ENCODE measurements at regions not wholly inside any gene's neighbourhood (a gene's known extent, or its start where the extent isn't known, plus 50 kb on each side); places are given as distances from the start of the nearest gene placed in this dataset.

- no peak for DNase-seq (ENCODE audit: extremely low spot score)
- TF ChIP-seq FOXA1 (IDR thresholded peaks at IDR 0.05), result no peak
- no peak for TF ChIP-seq NFRKB (IDR thresholded peaks at IDR 0.05)
- TF ChIP-seq ARNT (IDR thresholded peaks at IDR 0.05), result no peak
- no peak for TF ChIP-seq ELF4 (IDR thresholded peaks at IDR 0.05)
- TF ChIP-seq TARDBP (IDR thresholded peaks at IDR 0.05), result no peak
- no peak for TF ChIP-seq CTBP1 (IDR thresholded peaks at IDR 0.05; ENCODE audit: borderline replicate concordance)
- TF ChIP-seq HDGF (IDR thresholded peaks at IDR 0.05; ENCODE audit: borderline replicate concordance), result no peak
- no peak for TF ChIP-seq SP1 (IDR thresholded peaks at IDR 0.05)
- POLR2A ChIA-PET, result no interaction called here
- CTCF ChIA-PET, result no interaction called here
These were observed 297.6 kb upstream of the SP8 start for GRCh38 chr7:21084286-21084685.

GRCh38 chr7:21086688-21087087 lies 300.0 kb upstream of the SP8 start:
- TF ChIP-seq LEF1 (IDR thresholded peaks at IDR 0.05; ENCODE audit: borderline replicate concordance), result no peak
- no peak for TF ChIP-seq NFRKB (IDR thresholded peaks at IDR 0.05)
- TF ChIP-seq ELF4 (IDR thresholded peaks at IDR 0.05), result no peak
- no peak for TF ChIP-seq FOXK2 (IDR thresholded peaks at IDR 0.05)
- TF ChIP-seq SUZ12 (IDR thresholded peaks at IDR 0.05), result no peak
- TF ChIP-seq HDGF (IDR thresholded peaks at IDR 0.05; ENCODE audit: borderline replicate concordance), result no peak
- TF ChIP-seq SP1 (IDR thresholded peaks at IDR 0.05), result no peak
- no peak for TF ChIP-seq FOXM1 (IDR thresholded peaks at IDR 0.05; ENCODE audit: borderline replicate concordance)
- TF ChIP-seq ZNF384 (IDR thresholded peaks at IDR 0.05), result no peak

GRCh38 chr7:21089653-21090052 lies 303.0 kb upstream of the SP8 start:
- TF ChIP-seq L3MBTL2 (conservative IDR thresholded peaks at IDR 0.05), result no peak
- no peak for TF ChIP-seq FOXK2 (IDR thresholded peaks at IDR 0.05)
- no peak for TF ChIP-seq SUZ12 (IDR thresholded peaks at IDR 0.05)
- TF ChIP-seq TARDBP (IDR thresholded peaks at IDR 0.05), result no peak
- TF ChIP-seq HDGF (IDR thresholded peaks at IDR 0.05; ENCODE audit: borderline replicate concordance), result no peak
- no peak for TF ChIP-seq ARNT (IDR thresholded peaks at IDR 0.05)
- TF ChIP-seq FOXM1 (IDR thresholded peaks at IDR 0.05; ENCODE audit: borderline replicate concordance), result no peak
- TF ChIP-seq LEF1 (IDR thresholded peaks at IDR 0.05; ENCODE audit: borderline replicate concordance), result no peak
- TF ChIP-seq BHLHE40 (IDR thresholded peaks at IDR 0.05; ENCODE audit: borderline replicate concordance), result no peak
- no peak for TF ChIP-seq CTBP1 (IDR thresholded peaks at IDR 0.05; ENCODE audit: borderline replicate concordance)
- POLR2A ChIA-PET, result no interaction called here
- no peak for DNase-seq (ENCODE audit: extremely low spot score)
- CTCF ChIA-PET, result no interaction called here

More at GRCh38 chr7:21086688-21087087, 300.0 kb upstream of the SP8 start:
- ChIA-PET CTCF (no interaction called here), POLR2A (no interaction called here)
- DNase-seq (ENCODE audit: extremely low spot score), result no peak

GRCh38 chr7:21092766-21093702 lies 306.3 kb upstream of the SP8 start:
- DNase-seq (ENCODE audit: extremely low spot score), result no peak
- CTCF ChIA-PET, result no interaction called here
- POLR2A ChIA-PET, result no interaction called here

GRCh38 chr7:21094589-21094988 lies 307.9 kb upstream of the SP8 start:
- ChIA-PET POLR2A (no interaction called here), CTCF (no interaction called here)
- DNase-seq (ENCODE audit: extremely low spot score), result no peak
- TF ChIP-seq ZNF384 (IDR thresholded peaks at IDR 0.05), result no peak
- no peak for TF ChIP-seq HDGF (IDR thresholded peaks at IDR 0.05; ENCODE audit: borderline replicate concordance)
- TF ChIP-seq L3MBTL2 (conservative IDR thresholded peaks at IDR 0.05), result no peak

More at GRCh38 chr7:21092766-21093702, 306.3 kb upstream of the SP8 start:
- TF ChIP-seq FOXA1 (IDR thresholded peaks at IDR 0.05) (no peak), SP1 (IDR thresholded peaks at IDR 0.05) (no peak), CTBP1 (IDR thresholded peaks at IDR 0.05; ENCODE audit: borderline replicate concordance) (no peak), SUZ12 (IDR thresholded peaks at IDR 0.05) (no peak), PKNOX1 (IDR thresholded peaks at IDR 0.05) (no peak), HDGF (IDR thresholded peaks at IDR 0.05; ENCODE audit: borderline replicate concordance) (no peak), BHLHE40 (IDR thresholded peaks at IDR 0.05; ENCODE audit: borderline replicate concordance) (no peak), NFRKB (IDR thresholded peaks at IDR 0.05) (no peak), LEF1 (IDR thresholded peaks at IDR 0.05; ENCODE audit: borderline replicate concordance) (no peak), L3MBTL2 (conservative IDR thresholded peaks at IDR 0.05) (no peak), TARDBP (IDR thresholded peaks at IDR 0.05) (no peak), ZNF384 (IDR thresholded peaks at IDR 0.05) (no peak)

- ChIA-PET CTCF (no interaction called here), POLR2A (no interaction called here)
- TF ChIP-seq FOXK2 (IDR thresholded peaks at IDR 0.05), result no peak
- no peak for TF ChIP-seq L3MBTL2 (conservative IDR thresholded peaks at IDR 0.05)
- no peak for TF ChIP-seq TARDBP (IDR thresholded peaks at IDR 0.05)
- TF ChIP-seq FOXM1 (IDR thresholded peaks at IDR 0.05; ENCODE audit: borderline replicate concordance), result no peak
- TF ChIP-seq ELF4 (IDR thresholded peaks at IDR 0.05), result no peak
- TF ChIP-seq LEF1 (IDR thresholded peaks at IDR 0.05; ENCODE audit: borderline replicate concordance), result no peak
- TF ChIP-seq CTBP1 (IDR thresholded peaks at IDR 0.05; ENCODE audit: borderline replicate concordance), result no peak
- TF ChIP-seq SUZ12 (IDR thresholded peaks at IDR 0.05), result no peak
- no peak for TF ChIP-seq SP1 (IDR thresholded peaks at IDR 0.05)
- no peak for TF ChIP-seq BHLHE40 (IDR thresholded peaks at IDR 0.05; ENCODE audit: borderline replicate concordance)
- TF ChIP-seq HDGF (IDR thresholded peaks at IDR 0.05; ENCODE audit: borderline replicate concordance), result no peak
- DNase-seq (ENCODE audit: extremely low spot score), result no peak
These were observed 312.7 kb upstream of the SP8 start for GRCh38 chr7:21099432-21099831.

- no peak for TF ChIP-seq PKNOX1 (IDR thresholded peaks at IDR 0.05)
- TF ChIP-seq ZNF384 (IDR thresholded peaks at IDR 0.05), result no peak
- no peak for TF ChIP-seq HDGF (IDR thresholded peaks at IDR 0.05; ENCODE audit: borderline replicate concordance)
- TF ChIP-seq BHLHE40 (IDR thresholded peaks at IDR 0.05; ENCODE audit: borderline replicate concordance), result no peak
- TF ChIP-seq NFRKB (IDR thresholded peaks at IDR 0.05), result no peak
- no peak for TF ChIP-seq L3MBTL2 (conservative IDR thresholded peaks at IDR 0.05)
- TF ChIP-seq FOXA1 (IDR thresholded peaks at IDR 0.05), result no peak
- TF ChIP-seq SUZ12 (IDR thresholded peaks at IDR 0.05), result no peak
- no peak for TF ChIP-seq CTBP1 (IDR thresholded peaks at IDR 0.05; ENCODE audit: borderline replicate concordance)
- no peak for TF ChIP-seq FOXK2 (IDR thresholded peaks at IDR 0.05)
- TF ChIP-seq ARNT (IDR thresholded peaks at IDR 0.05), result no peak
- no peak for TF ChIP-seq TARDBP (IDR thresholded peaks at IDR 0.05)
- no peak for TF ChIP-seq FOXM1 (IDR thresholded peaks at IDR 0.05; ENCODE audit: borderline replicate concordance)
- no peak for TF ChIP-seq ELF4 (IDR thresholded peaks at IDR 0.05)
- TF ChIP-seq SP1 (IDR thresholded peaks at IDR 0.05), result no peak
- TF ChIP-seq LEF1 (IDR thresholded peaks at IDR 0.05; ENCODE audit: borderline replicate concordance), result no peak
- ChIA-PET POLR2A (no interaction called here), CTCF (no interaction called here)
- no peak for DNase-seq (ENCODE audit: extremely low spot score)
These were observed 313.3 kb upstream of the SP8 start for GRCh38 chr7:21099955-21100354.
